Keratinocyte (primary cell): ENCODE measurements at regions not wholly inside any gene's neighbourhood (a gene's known extent, or its start where the extent isn't known, plus 50 kb on each side); places are given as distances from the start of the nearest gene placed in this dataset.

Source experiments
- DNase-seq: peaks from one replicate; pipeline ENCODE4 v3.0.0-alpha.2; 2011; ENCODE audit warnings: low read depth, missing footprints, low spot score
- FAIRE-seq: peaks from 2 replicates; lab custom pipeline; 2011; peaks lifted over from hg19 to GRCh38; lab: Jason Lieb, UNC
- H2AFZ ChIP-seq: 2 replicates; pipeline ENCODE4 v1.6.0; 2012; ENCODE audit warnings: low read length, control low read depth, inconsistent platforms; ENCODE audit not compliant: control insufficient read depth
- H3K27ac ChIP-seq: 2 replicates; pipeline ENCODE4 v1.5.1; 2011; ENCODE audit warnings: low read length; ENCODE audit not compliant: control insufficient read depth, insufficient read depth
- H3K27me3 ChIP-seq: 3 replicates; pipeline ENCODE4 v1.6.0; 2011; ENCODE audit warnings: low read length; ENCODE audit not compliant: control insufficient read depth, insufficient read depth; ENCODE audit errors: extremely low read depth
- H3K36me3 ChIP-seq, 2 experiments: 2 replicates in 1 of 2; 3 replicates in 1 of 2; pipeline ENCODE4 v1.5.1; 2011; ENCODE audit warnings: low read length in 2 of 2, mild to moderate bottlenecking in 1 of 2; ENCODE audit not compliant: control insufficient read depth in 2 of 2, insufficient read depth in 2 of 2; ENCODE audit errors: extremely low read depth in 1 of 2
- H3K4me1 ChIP-seq: 3 replicates; pipeline ENCODE4 v1.5.1; 2011; ENCODE audit warnings: low read length; ENCODE audit not compliant: control insufficient read depth, insufficient read depth; ENCODE audit errors: extremely low read depth
- H3K4me2 ChIP-seq: 3 replicates; pipeline ENCODE4 v1.6.0; 2011; ENCODE audit warnings: low read depth, low read length; ENCODE audit not compliant: control insufficient read depth, insufficient read depth; ENCODE audit errors: extremely low read depth
- H3K4me3 ChIP-seq, 3 experiments: fragments of 200-600 bp in 1 of 3; sonication (generic) in 1 of 3; 2 replicates in 2 of 3; 3 replicates in 1 of 3; pipeline ENCODE4 v1.5.1; 2011 to 2016; ENCODE audit warnings: low read length in 3 of 3, mild to moderate bottlenecking in 3 of 3, control low read depth in 2 of 3, inconsistent platforms in 1 of 3, low read depth in 1 of 3, mixed read lengths in 1 of 3, mixed run types in 1 of 3, moderate library complexity in 1 of 3; ENCODE audit not compliant: control insufficient read depth in 2 of 3, insufficient read depth in 2 of 3; ENCODE audit errors: extremely low read depth in 1 of 3
- H3K79me2 ChIP-seq: 2 replicates; pipeline ENCODE4 v1.6.0; 2012; ENCODE audit warnings: low read length; ENCODE audit not compliant: control insufficient read depth, insufficient read depth
- H3K9ac ChIP-seq: 3 replicates; pipeline ENCODE4 v1.6.0; 2011; ENCODE audit warnings: low read length; ENCODE audit not compliant: control insufficient read depth, insufficient read depth; ENCODE audit errors: extremely low read depth
- H3K9me1 ChIP-seq: 3 replicates; pipeline ENCODE4 v1.6.0; 2011; ENCODE audit warnings: low read length; ENCODE audit not compliant: control insufficient read depth, insufficient read depth; ENCODE audit errors: extremely low read depth
- H3K9me3 ChIP-seq: 2 replicates; pipeline ENCODE4 v1.5.1; 2012; ENCODE audit warnings: low read depth, low read length; ENCODE audit not compliant: control insufficient read depth
- H4K20me1 ChIP-seq: 3 replicates; pipeline ENCODE4 v1.6.0; 2011; ENCODE audit warnings: low read length; ENCODE audit not compliant: control insufficient read depth, insufficient read depth; ENCODE audit errors: extremely low read depth
- EZH2 ChIP-seq: IDR thresholded peaks from one replicate; pipeline ENCODE4 v1.6.1; 2012; ENCODE audit warnings: inconsistent platforms, mild to moderate bottlenecking, low read length, moderate library complexity
- dilution Hi-C: fragments of 300-500 bp; cut with MboI; formaldehyde crosslinking; loops from one replicate; pipeline ENCODE4 v1.7.0; 2020; ENCODE audit warnings: low sequenced_read_pairs; ENCODE audit not compliant: extremely low pct_ligation_motif_present
- TF ChIP-seq, protein P1 (sequence below), 3 experiments: IDR thresholded peaks in 1 of 3; conservative IDR thresholded peaks in 1 of 3; optimal IDR thresholded peaks in 1 of 3; 2 replicates in 2 of 3; 3 replicates in 1 of 3; pipeline versions ENCODE3 to v1.5.1; 2011; ENCODE audit warnings: low read length in 3 of 3, mild to moderate bottlenecking in 3 of 3, moderate library complexity in 2 of 3, control low read depth in 1 of 3, inconsistent platforms in 1 of 3; ENCODE audit not compliant: insufficient read depth in 2 of 3; ENCODE audit errors: extremely low read depth in 1 of 3

DNA sequence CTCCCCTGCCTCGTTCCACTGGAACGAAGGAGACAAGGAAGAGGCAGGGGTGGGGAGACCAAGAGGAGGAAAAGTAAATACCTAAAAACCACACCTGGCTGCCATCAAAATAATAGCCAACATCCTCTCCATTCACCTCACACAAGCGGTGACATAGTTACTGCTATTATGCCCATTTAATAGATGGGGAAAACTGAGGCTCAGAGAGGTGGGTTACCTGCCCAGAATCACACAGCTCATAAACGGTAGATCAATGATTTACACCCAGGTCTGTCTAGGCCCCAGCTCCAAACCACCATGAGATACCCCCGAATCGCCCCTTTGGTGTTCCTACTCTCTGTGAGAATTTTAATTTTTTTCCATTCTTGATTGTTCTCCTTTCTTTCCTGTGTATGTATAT lies 253.8 kb downstream of the BMP7 start:
- Histone ChIP-seq H3K79me2 (no peaks in the 10 kb centered on the region), H4K20me1 (no peaks in the 10 kb centered on the region), H3K9me3 (no peaks in the 10 kb centered on the region), H2AFZ (no peak overlapping the region), H3K9ac (no peak overlapping the region), H3K36me3 (no peaks in the 10 kb centered on the region), H3K27me3 (no peaks in the 10 kb centered on the region), H3K9me1 (no peaks in the 10 kb centered on the region), H3K4me1 (peaks cover 18% of the 10 kb centered on the region), H3K4me2 (no peak overlapping the region), H3K4me3 (no peak overlapping the region), H3K27ac (no peak overlapping the region)
- FAIRE-seq: no peak
- no peak for DNase-seq
- no peak for TF ChIP-seq EZH2
- TF ChIP-seq, protein P1, sequence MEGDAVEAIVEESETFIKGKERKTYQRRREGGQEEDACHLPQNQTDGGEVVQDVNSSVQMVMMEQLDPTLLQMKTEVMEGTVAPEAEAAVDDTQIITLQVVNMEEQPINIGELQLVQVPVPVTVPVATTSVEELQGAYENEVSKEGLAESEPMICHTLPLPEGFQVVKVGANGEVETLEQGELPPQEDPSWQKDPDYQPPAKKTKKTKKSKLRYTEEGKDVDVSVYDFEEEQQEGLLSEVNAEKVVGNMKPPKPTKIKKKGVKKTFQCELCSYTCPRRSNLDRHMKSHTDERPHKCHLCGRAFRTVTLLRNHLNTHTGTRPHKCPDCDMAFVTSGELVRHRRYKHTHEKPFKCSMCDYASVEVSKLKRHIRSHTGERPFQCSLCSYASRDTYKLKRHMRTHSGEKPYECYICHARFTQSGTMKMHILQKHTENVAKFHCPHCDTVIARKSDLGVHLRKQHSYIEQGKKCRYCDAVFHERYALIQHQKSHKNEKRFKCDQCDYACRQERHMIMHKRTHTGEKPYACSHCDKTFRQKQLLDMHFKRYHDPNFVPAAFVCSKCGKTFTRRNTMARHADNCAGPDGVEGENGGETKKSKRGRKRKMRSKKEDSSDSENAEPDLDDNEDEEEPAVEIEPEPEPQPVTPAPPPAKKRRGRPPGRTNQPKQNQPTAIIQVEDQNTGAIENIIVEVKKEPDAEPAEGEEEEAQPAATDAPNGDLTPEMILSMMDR (optimal IDR thresholded peaks at IDR 0.05 in 1 of 3, IDR thresholded peaks at IDR 0.05 in 1 of 3, conservative IDR thresholded peaks at IDR 0.05 in 1 of 3; ENCODE audit: extremely low read depth in 1 of 3, insufficient read depth in 2 of 3, low read length in 3 of 3): no peak
- dilution Hi-C loops: no loop called here

DNA sequence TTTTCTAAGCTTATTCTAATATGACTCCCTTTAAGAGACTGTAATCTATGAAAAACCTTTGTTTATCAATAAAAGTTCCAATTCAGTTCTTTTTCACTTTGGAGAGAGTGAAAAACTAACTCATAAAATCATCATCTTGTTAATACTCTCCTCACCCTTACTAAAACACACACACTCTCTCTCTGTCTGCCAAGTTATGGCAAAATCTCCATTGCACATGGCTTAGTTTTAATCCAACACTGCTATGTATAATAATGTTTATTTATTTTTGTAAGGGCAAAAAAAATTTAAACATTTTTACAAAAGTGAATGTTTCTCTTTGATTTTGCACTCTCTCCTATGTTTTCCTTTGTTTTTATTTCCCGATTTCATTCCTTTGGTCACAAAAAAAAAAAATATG lies 253.2 kb downstream of the BMP7 start:
- Histone ChIP-seq H3K4me2 (no peak overlapping the region), H4K20me1 (no peaks in the 10 kb centered on the region), H3K27me3 (no peaks in the 10 kb centered on the region), H3K79me2 (no peaks in the 10 kb centered on the region), H3K9me1 (no peaks in the 10 kb centered on the region), H3K36me3 (no peaks in the 10 kb centered on the region), H3K4me1 (peaks cover 13% of the 10 kb centered on the region), H3K9me3 (no peaks in the 10 kb centered on the region), H3K4me3 (no peak overlapping the region), H3K27ac (no peak overlapping the region), H2AFZ (no peak overlapping the region), H3K9ac (no peak overlapping the region)
- TF ChIP-seq, protein P1 (optimal IDR thresholded peaks at IDR 0.05 in 1 of 3, IDR thresholded peaks at IDR 0.05 in 1 of 3, conservative IDR thresholded peaks at IDR 0.05 in 1 of 3; ENCODE audit: extremely low read depth in 1 of 3, insufficient read depth in 2 of 3, low read length in 3 of 3): no peak
- no peak for TF ChIP-seq EZH2
- FAIRE-seq: no peak
- DNase-seq: no peak
- dilution Hi-C loops: no loop called here
